Osteocyte (in vitro differentiated cells): ENCODE measurements at regions not wholly inside any gene's neighbourhood (a gene's known extent, or its start where the extent isn't known, plus 50 kb on each side); places are given as distances from the start of the nearest gene placed in this dataset.

Experiments used
- DNase-seq: peaks from one replicate; pipeline ENCODE4 v3.0.0; 2021; ENCODE audit warnings: mixed read lengths; ENCODE audit not compliant: unreplicated experiment; ENCODE audit errors: extremely low spot score
- H3K27ac Mint-ChIP-seq: one replicate; pipeline ENCODE4 v1.8.0; 2021; ENCODE audit warnings: mild to moderate bottlenecking, mixed read lengths; ENCODE audit not compliant: unreplicated experiment
- H3K27me3 Mint-ChIP-seq: one replicate; pipeline ENCODE4 v1.8.0; 2021; ENCODE audit warnings: mixed read lengths; ENCODE audit not compliant: unreplicated experiment
- H3K36me3 Mint-ChIP-seq: one replicate; pipeline ENCODE4 v1.8.0; 2021; ENCODE audit warnings: mixed read lengths; ENCODE audit not compliant: unreplicated experiment
- H3K4me1 Mint-ChIP-seq: one replicate; pipeline ENCODE4 v1.8.0; 2021; ENCODE audit warnings: mixed read lengths; ENCODE audit not compliant: unreplicated experiment
- H3K4me3 Mint-ChIP-seq: one replicate; pipeline ENCODE4 v1.8.0; 2021; ENCODE audit warnings: mild to moderate bottlenecking, moderate library complexity, mixed read lengths; ENCODE audit not compliant: unreplicated experiment
- H3K9me3 Mint-ChIP-seq: one replicate; pipeline ENCODE4 v1.8.0; 2021; ENCODE audit warnings: mixed read lengths; ENCODE audit not compliant: unreplicated experiment
- CTCF ChIP-seq: fragments of 200-600 bp; sonication (generic); IDR thresholded peaks from 2 replicates; pipeline ENCODE4 v1.5.0; 2021; ENCODE audit warnings: antibody characterized with exemption, mild to moderate bottlenecking, moderate library complexity

DNA sequence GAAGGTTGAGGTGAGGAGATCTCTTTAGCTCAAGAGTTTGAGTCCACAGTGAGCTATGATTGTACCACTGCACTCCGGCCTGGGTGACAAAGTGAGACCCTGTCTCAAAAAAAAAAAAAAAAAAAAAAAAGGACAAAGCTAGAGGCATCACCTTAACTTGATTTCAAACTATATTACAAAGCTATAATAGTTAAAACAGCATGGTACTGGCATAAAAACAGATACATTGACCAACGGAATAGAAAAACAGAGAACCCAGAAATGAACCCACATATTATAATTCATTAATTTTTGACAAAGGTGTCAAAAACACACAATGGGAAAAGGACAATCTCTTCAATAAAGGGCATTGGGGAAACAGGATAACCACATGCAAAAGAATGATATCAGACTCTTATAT is 50.8 kb upstream of the MBOAT1 start:
- no peak for TF ChIP-seq CTCF
- Mint-ChIP-seq H3K4me3 (no peak overlapping the region), H3K9me3 (peaks cover 8% of the 10 kb centered on the region), H3K4me1 (peaks cover 3% of the 10 kb centered on the region), H3K27ac (no peak overlapping the region), H3K27me3 (no peaks in the 10 kb centered on the region), H3K36me3 (no peaks in the 10 kb centered on the region)
- no peak for DNase-seq

DNA sequence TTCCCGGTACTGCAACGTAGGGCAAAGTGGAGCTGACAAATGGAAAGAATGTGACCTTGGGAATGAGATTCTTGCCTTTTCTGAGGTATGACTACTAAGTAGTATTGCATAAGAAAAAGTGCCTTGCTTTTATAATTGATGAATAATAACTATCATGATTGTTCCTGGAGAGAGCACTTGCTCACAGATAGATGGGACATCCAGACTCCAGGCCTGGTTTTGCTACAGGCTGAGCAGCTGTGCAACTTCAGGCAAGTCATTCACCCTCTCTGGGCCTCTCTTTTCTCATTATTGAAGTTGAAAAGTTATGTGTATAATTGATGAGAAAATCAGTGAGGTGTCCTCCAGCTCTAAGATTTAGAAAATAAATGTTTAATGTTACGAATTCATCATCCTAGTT is 53.6 kb upstream of the MBOAT1 start:
- H3K4me1 Mint-ChIP-seq, result peaks cover 3% of the 10 kb centered on the region
- peaks cover 8% of the 10 kb centered on the region for H3K9me3 Mint-ChIP-seq
- no peak for TF ChIP-seq CTCF
- no peak overlapping the region for H3K27ac Mint-ChIP-seq
- no peaks in the 10 kb centered on the region for H3K27me3 Mint-ChIP-seq
- no peaks in the 10 kb centered on the region for H3K36me3 Mint-ChIP-seq
- DNase-seq, result no peak
- H3K4me3 Mint-ChIP-seq, result no peak overlapping the region

GRCh38 chr6:20266851-20267608 is 54.8 kb upstream of the MBOAT1 start:
- Mint-ChIP-seq H3K9me3 (peaks cover 8% of the 10 kb centered on the region), H3K27ac (no peak overlapping the region), H3K4me1 (peaks cover 3% of the 10 kb centered on the region), H3K36me3 (no peaks in the 10 kb centered on the region), H3K27me3 (no peaks in the 10 kb centered on the region), H3K4me3 (no peak overlapping the region)
- no peak for TF ChIP-seq CTCF
- DNase-seq, result no peak

- TF ChIP-seq CTCF, result no peak
- no peak overlapping the region for H3K27ac Mint-ChIP-seq
- no peak overlapping the region for H3K4me3 Mint-ChIP-seq
- DNase-seq, result no peak
- H3K27me3 Mint-ChIP-seq, result peaks cover 2% of the 10 kb centered on the region
- H3K36me3 Mint-ChIP-seq, result no peaks in the 10 kb centered on the region
- H3K9me3 Mint-ChIP-seq, result peaks cover 2% of the 10 kb centered on the region
- H3K4me1 Mint-ChIP-seq, result peaks cover 3% of the 10 kb centered on the region
Observed at GRCh38 chr6:20269181-20269580, 56.9 kb upstream of the MBOAT1 start.

DNA sequence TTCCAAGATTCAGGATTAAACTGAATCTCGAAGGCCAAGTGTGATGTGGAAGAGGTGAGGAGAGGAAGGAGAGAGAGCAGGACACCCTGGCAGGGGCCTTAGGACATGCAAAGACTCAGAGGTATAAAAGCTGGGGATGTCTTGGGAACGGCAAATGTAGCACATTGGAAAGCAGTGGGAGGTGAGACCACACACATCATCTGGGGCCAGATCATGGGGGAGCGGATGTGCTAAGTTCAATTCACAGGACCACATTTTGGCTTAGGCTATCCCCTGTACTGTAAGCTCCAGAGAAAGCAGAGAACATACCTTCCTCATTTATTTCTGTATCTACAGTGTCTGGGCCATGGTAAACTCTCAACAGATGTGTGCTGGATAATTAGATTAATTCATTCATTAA is 59.5 kb upstream of the MBOAT1 start:
- peaks cover 3% of the 10 kb centered on the region for H3K4me1 Mint-ChIP-seq
- no peak for DNase-seq
- TF ChIP-seq CTCF, result no peak
- no peak overlapping the region for H3K4me3 Mint-ChIP-seq
- H3K36me3 Mint-ChIP-seq, result no peaks in the 10 kb centered on the region
- no peaks in the 10 kb centered on the region for H3K9me3 Mint-ChIP-seq
- no peak overlapping the region for H3K27ac Mint-ChIP-seq
- H3K27me3 Mint-ChIP-seq, result peaks cover 5% of the 10 kb centered on the region
